ENCODE measurements at regions not wholly inside any gene's neighbourhood (a gene's known extent, or its start where the extent isn't known, plus 50 kb on each side); places are given as distances from the start of the nearest gene placed in this dataset.

GRCh38 chr2:122249673-122250072, 494.2 kb downstream of the TSN start:
- H3K4me2 ChIP-seq (ENCODE audit: insufficient read depth, low read length, poor library complexity, severe bottlenecking) = no peak overlapping the region
- H3K36me3 ChIP-seq (replicated peaks in 1 of 2; ENCODE audit: control insufficient read depth in 2 of 2, insufficient read depth in 2 of 2, low read length in 2 of 2) = no peaks in the 10 kb centered on the region
- H4K91ac ChIP-seq (ENCODE audit: low read depth, low read length, poor library complexity) = no peak overlapping the region
- no peak overlapping the region for H3K23ac ChIP-seq (ENCODE audit: low read depth, low read length, poor library complexity)
- no peak overlapping the region for H3K4me3 ChIP-seq (ENCODE audit: low read length in 2 of 2)
- no peak overlapping the region for H2BK12ac ChIP-seq (ENCODE audit: low read length)
- H2BK120ac ChIP-seq (ENCODE audit: low read depth, low read length) = no peak overlapping the region
- no peak overlapping the region for H2AFZ ChIP-seq (ENCODE audit: low read length)
- H3K27me3 ChIP-seq (ENCODE audit: control insufficient read depth in 3 of 3, insufficient read depth in 3 of 3, low read depth in 1 of 3, low read length in 3 of 3) = no peaks in the 10 kb centered on the region
- H3K4ac ChIP-seq (ENCODE audit: low read length) = no peak overlapping the region
- H3K14ac ChIP-seq (ENCODE audit: low read length) = no peak overlapping the region
- H3K27ac ChIP-seq (replicated peaks; ENCODE audit: low read length) = no peak overlapping the region
- no peak for DNase-seq (ENCODE audit: low spot score)
- no CpG with 5 or more reads among the region's 3 CpGs for WGBS, 2 donors (ENCODE audit: extremely low coverage in 2 of 2, insufficient read length in 2 of 2, insufficient replicate concordance in 1 of 2)
- H2BK15ac ChIP-seq (ENCODE audit: low read length) = no peak overlapping the region
- no peak overlapping the region for H3K18ac ChIP-seq (ENCODE audit: low read length)
- no peak overlapping the region for H2AK5ac ChIP-seq (ENCODE audit: low read depth, low read length)
- H3K9me3 ChIP-seq (replicated peaks in 1 of 2; ENCODE audit: control insufficient read depth in 2 of 2, insufficient read depth in 1 of 2, low read depth in 1 of 2, low read length in 2 of 2) = no peaks in the 10 kb centered on the region
- H3K9ac ChIP-seq (ENCODE audit: low read depth, low read length, poor library complexity) = no peak overlapping the region
- no peaks in the 10 kb centered on the region for H3K4me1 ChIP-seq (ENCODE audit: control insufficient read depth in 2 of 2, insufficient read depth in 1 of 2, low read depth in 1 of 2, low read length in 2 of 2)
- no peaks in the 10 kb centered on the region for H3K79me1 ChIP-seq (ENCODE audit: low read depth, low read length)
- no peak overlapping the region for H4K8ac ChIP-seq (ENCODE audit: low read depth, low read length)
- no peak overlapping the region for H2BK5ac ChIP-seq (ENCODE audit: low read length)

- Histone ChIP-seq H2BK15ac (ENCODE audit: low read length) (no peak overlapping the region), H3K27ac (replicated peaks; ENCODE audit: low read length) (no peak overlapping the region), H3K4me1 (ENCODE audit: control insufficient read depth in 2 of 2, insufficient read depth in 1 of 2, low read depth in 1 of 2, low read length in 2 of 2) (no peaks in the 10 kb centered on the region), H3K36me3 (replicated peaks in 1 of 2; ENCODE audit: control insufficient read depth in 2 of 2, insufficient read depth in 2 of 2, low read length in 2 of 2) (no peaks in the 10 kb centered on the region), H4K91ac (ENCODE audit: low read depth, low read length, poor library complexity) (no peak overlapping the region), H3K4me2 (ENCODE audit: insufficient read depth, low read length, poor library complexity, severe bottlenecking) (no peak overlapping the region), H2AFZ (ENCODE audit: low read length) (no peak overlapping the region), H3K18ac (ENCODE audit: low read length) (no peak overlapping the region), H2BK5ac (ENCODE audit: low read length) (no peak overlapping the region), H3K23ac (ENCODE audit: low read depth, low read length, poor library complexity) (no peak overlapping the region), H3K14ac (ENCODE audit: low read length) (no peak overlapping the region), H4K8ac (ENCODE audit: low read depth, low read length) (no peak overlapping the region), H2BK12ac (ENCODE audit: low read length) (no peak overlapping the region), H3K4me3 (ENCODE audit: low read length in 2 of 2) (no peak overlapping the region), H3K27me3 (ENCODE audit: control insufficient read depth in 3 of 3, insufficient read depth in 3 of 3, low read depth in 1 of 3, low read length in 3 of 3) (no peaks in the 10 kb centered on the region), H2AK5ac (ENCODE audit: low read depth, low read length) (no peak overlapping the region), H2BK120ac (ENCODE audit: low read depth, low read length) (no peak overlapping the region), H3K9ac (ENCODE audit: low read depth, low read length, poor library complexity) (no peak overlapping the region), H3K79me1 (ENCODE audit: low read depth, low read length) (no peaks in the 10 kb centered on the region), H3K4ac (ENCODE audit: low read length) (no peak overlapping the region), H3K9me3 (replicated peaks in 1 of 2; ENCODE audit: control insufficient read depth in 2 of 2, insufficient read depth in 1 of 2, low read depth in 1 of 2, low read length in 2 of 2) (no peaks in the 10 kb centered on the region)
- DNase-seq (ENCODE audit: low spot score) = no peak
- no CpG with 5 or more reads among the region's 1 CpG for WGBS, 2 donors (ENCODE audit: extremely low coverage in 2 of 2, insufficient read length in 2 of 2, insufficient replicate concordance in 1 of 2)
These were observed 495.7 kb downstream of the TSN start for GRCh38 chr2:122251158-122251557.

DNA sequence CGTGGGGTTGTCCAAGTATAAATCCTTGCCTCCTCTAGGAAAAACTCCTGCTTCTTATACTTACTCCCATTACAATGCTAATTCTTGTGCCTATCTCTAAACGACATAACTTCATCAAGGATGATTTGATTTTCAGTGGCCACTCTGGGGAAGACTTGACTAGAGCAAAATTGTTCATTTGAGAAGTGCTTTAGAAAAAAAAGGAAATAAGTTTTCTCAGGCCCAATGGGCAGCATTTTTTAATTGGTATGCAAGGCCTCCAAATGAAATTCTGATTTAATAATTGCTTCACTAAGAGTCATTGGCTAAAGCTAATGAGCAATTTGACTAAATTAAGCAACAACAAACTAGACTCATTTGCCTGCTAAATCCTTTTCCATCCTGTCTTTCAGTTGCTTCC, 496.1 kb downstream of the TSN start:
- no peak overlapping the region for H3K9ac ChIP-seq (ENCODE audit: low read depth, low read length, poor library complexity)
- no peak overlapping the region for H2AFZ ChIP-seq (ENCODE audit: low read length)
- H3K4me1 ChIP-seq (ENCODE audit: control insufficient read depth in 2 of 2, insufficient read depth in 1 of 2, low read depth in 1 of 2, low read length in 2 of 2) = no peaks in the 10 kb centered on the region
- no peak overlapping the region for H4K8ac ChIP-seq (ENCODE audit: low read depth, low read length)
- H3K18ac ChIP-seq (ENCODE audit: low read length) = no peak overlapping the region
- no peak overlapping the region for H2BK120ac ChIP-seq (ENCODE audit: low read depth, low read length)
- H4K91ac ChIP-seq (ENCODE audit: low read depth, low read length, poor library complexity) = no peak overlapping the region
- no peak for DNase-seq (ENCODE audit: low spot score)
- H3K23ac ChIP-seq (ENCODE audit: low read depth, low read length, poor library complexity) = no peak overlapping the region
- H3K27ac ChIP-seq (replicated peaks; ENCODE audit: low read length) = no peak overlapping the region
- no peaks in the 10 kb centered on the region for H3K36me3 ChIP-seq (replicated peaks in 1 of 2; ENCODE audit: control insufficient read depth in 2 of 2, insufficient read depth in 2 of 2, low read length in 2 of 2)
- no peak overlapping the region for H3K4me2 ChIP-seq (ENCODE audit: insufficient read depth, low read length, poor library complexity, severe bottlenecking)
- H2BK5ac ChIP-seq (ENCODE audit: low read length) = no peak overlapping the region
- WGBS, 2 donors (ENCODE audit: extremely low coverage in 2 of 2, insufficient read length in 2 of 2, insufficient replicate concordance in 1 of 2) = no CpG with 5 or more reads among the region's 2 CpGs
- no peaks in the 10 kb centered on the region for H3K79me1 ChIP-seq (ENCODE audit: low read depth, low read length)
- H3K27me3 ChIP-seq (ENCODE audit: control insufficient read depth in 3 of 3, insufficient read depth in 3 of 3, low read depth in 1 of 3, low read length in 3 of 3) = no peaks in the 10 kb centered on the region
- H2AK5ac ChIP-seq (ENCODE audit: low read depth, low read length) = no peak overlapping the region
- H3K4me3 ChIP-seq (ENCODE audit: low read length in 2 of 2) = no peak overlapping the region
- H3K14ac ChIP-seq (ENCODE audit: low read length) = no peak overlapping the region
- H3K9me3 ChIP-seq (replicated peaks in 1 of 2; ENCODE audit: control insufficient read depth in 2 of 2, insufficient read depth in 1 of 2, low read depth in 1 of 2, low read length in 2 of 2) = no peaks in the 10 kb centered on the region
- H2BK15ac ChIP-seq (ENCODE audit: low read length) = no peak overlapping the region
- H3K4ac ChIP-seq (ENCODE audit: low read length) = no peak overlapping the region
- H2BK12ac ChIP-seq (ENCODE audit: low read length) = no peak overlapping the region

DNA sequence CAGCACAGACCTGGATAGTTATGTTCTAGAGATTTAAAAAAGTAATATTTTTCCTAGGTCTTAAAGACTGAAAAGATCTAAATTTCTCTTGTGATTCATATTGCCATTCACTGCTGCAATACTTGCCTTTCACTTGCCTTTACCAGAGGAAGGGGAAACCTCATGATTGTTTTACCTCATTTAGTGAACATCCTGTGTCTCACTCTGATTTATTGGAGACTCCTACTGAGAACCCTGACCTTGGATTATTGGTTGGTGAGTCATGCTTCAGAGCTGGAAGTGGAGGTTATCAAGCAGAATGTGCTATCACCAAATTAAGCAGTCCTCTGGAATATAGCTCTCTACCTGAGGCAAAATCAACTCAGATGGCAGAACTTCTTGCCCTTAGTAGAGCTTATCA, 500.5 kb downstream of the TSN start:
- Histone ChIP-seq H4K8ac (ENCODE audit: low read depth, low read length) (no peak overlapping the region), H2BK12ac (ENCODE audit: low read length) (no peak overlapping the region), H3K4ac (ENCODE audit: low read length) (no peak overlapping the region), H3K4me1 (ENCODE audit: control insufficient read depth in 2 of 2, insufficient read depth in 1 of 2, low read depth in 1 of 2, low read length in 2 of 2) (no peaks in the 10 kb centered on the region), H2AK5ac (ENCODE audit: low read depth, low read length) (no peak overlapping the region), H3K27ac (replicated peaks; ENCODE audit: low read length) (no peak overlapping the region), H3K18ac (ENCODE audit: low read length) (no peak overlapping the region), H3K9me3 (replicated peaks in 1 of 2; ENCODE audit: control insufficient read depth in 2 of 2, insufficient read depth in 1 of 2, low read depth in 1 of 2, low read length in 2 of 2) (no peaks in the 10 kb centered on the region), H3K14ac (ENCODE audit: low read length) (no peak overlapping the region), H4K91ac (ENCODE audit: low read depth, low read length, poor library complexity) (no peak overlapping the region), H2BK5ac (ENCODE audit: low read length) (no peak overlapping the region), H2BK120ac (ENCODE audit: low read depth, low read length) (no peak overlapping the region), H2AFZ (ENCODE audit: low read length) (no peak overlapping the region), H3K27me3 (ENCODE audit: control insufficient read depth in 3 of 3, insufficient read depth in 3 of 3, low read depth in 1 of 3, low read length in 3 of 3) (no peaks in the 10 kb centered on the region), H3K23ac (ENCODE audit: low read depth, low read length, poor library complexity) (no peak overlapping the region), H3K9ac (ENCODE audit: low read depth, low read length, poor library complexity) (no peak overlapping the region), H2BK15ac (ENCODE audit: low read length) (no peak overlapping the region), H3K4me3 (ENCODE audit: low read length in 2 of 2) (no peak overlapping the region), H3K4me2 (ENCODE audit: insufficient read depth, low read length, poor library complexity, severe bottlenecking) (no peak overlapping the region), H3K36me3 (replicated peaks in 1 of 2; ENCODE audit: control insufficient read depth in 2 of 2, insufficient read depth in 2 of 2, low read length in 2 of 2) (no peaks in the 10 kb centered on the region), H3K79me1 (ENCODE audit: low read depth, low read length) (no peaks in the 10 kb centered on the region)
- DNase-seq (ENCODE audit: low spot score) = no peak

Data from neuronal stem cell (in vitro differentiated cells).